HG02938 (cell line): ENCODE measurements at regions not wholly inside any gene's neighbourhood (a gene's known extent, or its start where the extent isn't known, plus 50 kb on each side); places are given as distances from the start of the nearest gene placed in this dataset.
"Not testable (repeated sequence)": the region's sequence is repeated elsewhere in the genome, so short reads cannot be mapped to it uniquely, and the experiment has no call there.

ENCODE experiments used
- ATAC-seq: cut with Tn5 transposase; IDR thresholded peaks from one replicate; pipeline ENCODE4 v1.9.1; 2021; ENCODE audit warnings: mild to moderate bottlenecking, moderate library complexity; ENCODE audit not compliant: unreplicated experiment

GRCh38 chr13:80727321-80727975 is 386.5 kb upstream of the SPRY2 start:
- ATAC-seq, result no peak

GRCh38 chr13:80726868-80727267 is 385.9 kb upstream of the SPRY2 start:
- ATAC-seq, result no peak

GRCh38 chr13:80721689-80722088 is 380.8 kb upstream of the SPRY2 start:
- no peak for ATAC-seq

GRCh38 chr13:80718970-80719369 is 378.0 kb upstream of the SPRY2 start:
- ATAC-seq, result no peak

- no peak for ATAC-seq
Observed at GRCh38 chr13:80717776-80718175, 376.9 kb upstream of the SPRY2 start.

- ATAC-seq, result no peak
Observed at GRCh38 chr13:80716610-80717081, 375.7 kb upstream of the SPRY2 start.

- no peak for ATAC-seq
Observed at GRCh38 chr13:80712026-80712425, 371.1 kb upstream of the SPRY2 start.

- no peak for ATAC-seq
Observed at GRCh38 chr13:80708791-80709190, 367.9 kb upstream of the SPRY2 start.

- ATAC-seq, result no peak
Observed at GRCh38 chr13:80707000-80707983, 366.4 kb upstream of the SPRY2 start.

- no peak for ATAC-seq
Observed at GRCh38 chr13:80706164-80706471, 365.2 kb upstream of the SPRY2 start.

GRCh38 chr13:80705371-80706163 is 364.6 kb upstream of the SPRY2 start:
- ATAC-seq, result no peak

GRCh38 chr13:80704369-80704768 is 363.4 kb upstream of the SPRY2 start:
- ATAC-seq, result no peak

- no peak for ATAC-seq
Observed at GRCh38 chr13:80695841-80696240, 354.9 kb upstream of the SPRY2 start.

- not testable (repeated sequence) for ATAC-seq
Observed at GRCh38 chr13:80691814-80692213, 350.9 kb upstream of the SPRY2 start.

- no peak for ATAC-seq
Observed at GRCh38 chr13:80690208-80690607, 349.3 kb upstream of the SPRY2 start.

GRCh38 chr13:80688593-80688992 is 347.7 kb upstream of the SPRY2 start:
- ATAC-seq, result no peak

- no peak for ATAC-seq
Observed at GRCh38 chr13:80685942-80686341, 345.0 kb upstream of the SPRY2 start.

GRCh38 chr13:80684217-80684991 is 343.5 kb upstream of the SPRY2 start:
- ATAC-seq, result no peak

GRCh38 chr13:80680786-80681366 is 339.9 kb upstream of the SPRY2 start:
- ATAC-seq, result no peak

GRCh38 chr13:80679423-80679822 is 338.5 kb upstream of the SPRY2 start:
- ATAC-seq, result no peak
